ENCODE measurements at regions not wholly inside any gene's neighbourhood (a gene's known extent, or its start where the extent isn't known, plus 50 kb on each side); places are given as distances from the start of the nearest gene placed in this dataset.

DNA sequence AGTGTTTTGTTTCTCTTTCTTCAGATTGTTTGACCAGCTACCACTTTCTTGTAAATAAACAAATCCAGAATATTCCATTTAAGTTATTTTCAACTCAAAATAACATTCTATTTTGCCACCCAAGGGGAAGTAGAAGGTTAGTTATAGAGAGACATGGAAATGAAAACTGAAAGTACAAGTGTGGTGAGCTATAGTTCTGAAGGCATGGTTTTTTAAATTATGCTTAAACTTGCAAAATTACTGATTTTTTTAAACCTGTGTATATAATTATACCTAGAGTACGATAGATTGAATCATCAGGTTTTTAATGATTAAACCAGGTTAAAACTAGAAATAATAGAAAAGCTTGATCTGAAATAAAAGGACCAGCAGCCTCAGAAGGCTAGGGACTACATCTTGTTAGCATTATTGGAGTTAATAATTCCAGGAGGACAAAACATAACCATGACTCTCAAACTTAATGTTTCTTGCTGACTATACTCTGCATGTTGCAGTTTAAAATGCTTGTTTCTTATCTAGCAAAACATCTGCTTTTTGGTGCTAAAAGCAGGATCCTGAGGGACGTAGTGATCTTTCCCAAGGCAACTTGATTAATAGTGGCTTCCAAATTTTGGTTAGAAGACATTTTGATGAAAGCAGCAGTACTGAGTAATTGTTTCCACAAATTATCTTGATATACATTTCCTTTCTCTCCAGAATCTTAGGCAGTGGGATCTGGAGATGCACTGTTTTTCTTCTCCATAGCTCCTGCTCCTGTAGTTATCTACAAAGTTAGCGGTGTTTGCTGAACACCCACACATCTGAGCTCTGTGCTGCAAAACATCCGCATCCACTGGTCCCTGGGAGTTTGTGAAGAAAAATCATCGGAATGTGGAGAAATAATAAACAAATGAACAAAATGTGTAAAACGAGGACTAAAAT is 327.2 kb upstream of the PKDCC start:
- intact Hi-C loops (cut with DNase I): no loop called here

DNA sequence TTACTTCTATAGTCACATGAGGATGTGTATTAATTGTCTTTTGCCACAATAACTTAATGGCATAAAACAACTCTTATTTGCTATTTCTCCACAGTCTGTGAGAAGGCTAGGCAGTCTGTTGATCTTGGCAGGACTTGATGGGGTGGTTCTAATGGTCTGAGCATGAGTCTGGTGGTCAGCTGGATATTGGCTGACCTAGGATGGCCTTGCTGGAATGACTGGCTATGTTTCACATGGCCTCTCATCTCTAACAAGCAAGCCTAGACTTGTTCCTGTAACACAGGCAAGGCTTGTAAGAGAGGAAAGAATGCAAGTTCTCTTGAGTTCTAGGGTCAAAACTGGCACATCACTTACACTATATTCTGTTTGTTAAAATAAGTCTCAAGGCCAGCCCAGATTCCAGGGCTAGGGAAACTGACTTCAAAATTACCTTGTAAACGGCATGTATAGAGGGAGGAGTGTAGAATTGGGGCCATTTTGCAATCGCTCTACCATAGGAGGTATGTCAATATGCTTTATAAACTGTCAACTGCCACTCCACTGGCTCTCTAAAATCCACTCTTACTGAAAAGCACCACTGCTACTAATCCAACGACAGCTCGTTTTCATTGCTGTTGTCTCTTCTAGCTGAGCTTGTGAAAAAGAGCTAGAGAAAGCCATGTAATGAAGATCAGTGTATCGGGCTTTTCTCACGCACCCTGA is 325.0 kb upstream of the PKDCC start:
- 45 to 65% methylated on average over 6 of the region's 6 CpGs for WGBS, 2 donors
- no peaks in the 10 kb centered on the region for H3K36me3 ChIP-seq
- H3K9me3 ChIP-seq: no peaks in the 10 kb centered on the region
- peak in 1 of 2 donors; percentile 13 for DNase-seq
- no peaks in the 10 kb centered on the region for H3K27me3 ChIP-seq
- intact Hi-C loops (cut with DNase I): no loop called here
- no peak overlapping the region for H3K27ac ChIP-seq
- peaks cover 0 to 29% of the 10 kb centered on the region in 2 donors for H3K4me1 ChIP-seq
- no peak overlapping the region for H3K4me3 ChIP-seq (replicated peaks in 1 of 3)
- TF ChIP-seq POLR2A (IDR thresholded peaks at IDR 0.05): no peak
- TF ChIP-seq, protein P1, sequence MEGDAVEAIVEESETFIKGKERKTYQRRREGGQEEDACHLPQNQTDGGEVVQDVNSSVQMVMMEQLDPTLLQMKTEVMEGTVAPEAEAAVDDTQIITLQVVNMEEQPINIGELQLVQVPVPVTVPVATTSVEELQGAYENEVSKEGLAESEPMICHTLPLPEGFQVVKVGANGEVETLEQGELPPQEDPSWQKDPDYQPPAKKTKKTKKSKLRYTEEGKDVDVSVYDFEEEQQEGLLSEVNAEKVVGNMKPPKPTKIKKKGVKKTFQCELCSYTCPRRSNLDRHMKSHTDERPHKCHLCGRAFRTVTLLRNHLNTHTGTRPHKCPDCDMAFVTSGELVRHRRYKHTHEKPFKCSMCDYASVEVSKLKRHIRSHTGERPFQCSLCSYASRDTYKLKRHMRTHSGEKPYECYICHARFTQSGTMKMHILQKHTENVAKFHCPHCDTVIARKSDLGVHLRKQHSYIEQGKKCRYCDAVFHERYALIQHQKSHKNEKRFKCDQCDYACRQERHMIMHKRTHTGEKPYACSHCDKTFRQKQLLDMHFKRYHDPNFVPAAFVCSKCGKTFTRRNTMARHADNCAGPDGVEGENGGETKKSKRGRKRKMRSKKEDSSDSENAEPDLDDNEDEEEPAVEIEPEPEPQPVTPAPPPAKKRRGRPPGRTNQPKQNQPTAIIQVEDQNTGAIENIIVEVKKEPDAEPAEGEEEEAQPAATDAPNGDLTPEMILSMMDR (IDR thresholded peaks at IDR 0.05): no peak

More for the DNA sequence above, 327.2 kb upstream of the PKDCC start:
- H3K27ac ChIP-seq: no peak overlapping the region
- no peak for DNase-seq
- TF ChIP-seq, protein P1 (IDR thresholded peaks at IDR 0.05): no peak
- no peak for TF ChIP-seq POLR2A (IDR thresholded peaks at IDR 0.05)
- H3K9me3 ChIP-seq: no peaks in the 10 kb centered on the region
- no peaks in the 10 kb centered on the region for H3K36me3 ChIP-seq
- H3K4me1 ChIP-seq: peaks cover 4 to 30% of the 10 kb centered on the region in 2 donors
- H3K27me3 ChIP-seq: no peaks in the 10 kb centered on the region
- H3K4me3 ChIP-seq (replicated peaks in 1 of 3): no peak overlapping the region
- WGBS, 2 donors: 71 to 83% methylated on average over 6 of the region's 6 CpGs

DNA sequence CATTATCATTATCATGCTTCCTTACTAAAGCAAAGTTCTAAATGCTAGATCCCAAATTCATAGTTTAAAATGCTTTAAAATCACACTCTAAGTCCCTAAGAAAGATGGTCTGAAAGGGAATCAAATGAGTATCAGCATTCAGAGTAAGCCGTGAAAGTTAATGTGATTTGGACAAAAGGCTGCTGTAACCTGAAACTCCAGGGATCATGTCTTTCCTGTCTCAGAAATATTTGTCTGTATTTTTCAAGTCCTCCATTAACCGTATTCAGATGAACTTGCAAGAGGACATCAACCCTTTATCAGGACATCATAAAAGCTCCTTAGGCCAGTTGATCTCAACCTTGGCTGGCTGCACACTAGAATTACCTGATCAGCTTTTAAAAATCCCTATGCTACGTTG is 324.3 kb upstream of the PKDCC start:
- Histone ChIP-seq H3K27me3 (no peaks in the 10 kb centered on the region), H3K36me3 (no peaks in the 10 kb centered on the region), H3K4me3 (replicated peaks in 1 of 3) (no peak overlapping the region), H3K4me1 (peaks cover 0 to 22% of the 10 kb centered on the region in 2 donors), H3K27ac (no peak overlapping the region), H3K9me3 (no peaks in the 10 kb centered on the region)
- WGBS, 2 donors: 80 to 85% methylated on average over 3 of the region's 3 CpGs
- no peak for TF ChIP-seq POLR2A (IDR thresholded peaks at IDR 0.05)
- TF ChIP-seq, protein P1 (IDR thresholded peaks at IDR 0.05): no peak
- no peak for DNase-seq
- intact Hi-C loops (cut with DNase I): no loop called here

DNA sequence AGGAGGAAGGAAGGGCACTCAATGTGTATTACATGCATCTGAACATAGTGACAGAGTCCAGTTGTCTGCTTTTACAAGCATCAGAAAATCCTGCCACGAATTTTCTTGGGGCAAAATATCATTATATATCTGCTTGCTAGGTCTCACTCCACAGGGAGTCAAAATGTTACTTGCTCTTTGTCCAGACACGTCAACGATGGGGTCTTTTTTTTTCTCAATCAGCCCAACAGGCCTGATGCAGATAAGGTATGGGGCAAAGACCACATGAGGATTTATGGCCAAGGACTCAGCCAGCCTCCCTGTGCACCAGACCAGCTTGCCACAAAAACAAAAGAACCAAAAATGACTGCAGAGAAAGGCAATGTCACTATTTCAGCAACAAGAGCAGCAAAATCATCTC is 323.4 kb upstream of the PKDCC start:
- Histone ChIP-seq H3K4me3 (replicated peaks in 1 of 3) (no peak overlapping the region), H3K4me1 (peaks cover 0 to 17% of the 10 kb centered on the region in 2 donors), H3K27ac (no peak overlapping the region), H3K27me3 (no peaks in the 10 kb centered on the region), H3K9me3 (no peaks in the 10 kb centered on the region), H3K36me3 (no peaks in the 10 kb centered on the region)
- intact Hi-C loops (cut with DNase I): no loop called here
- DNase-seq: no peak
- 78 to 81% methylated on average over 3 of the region's 3 CpGs for WGBS, 2 donors
- TF ChIP-seq, protein P1 (IDR thresholded peaks at IDR 0.05): no peak

- no peak for TF ChIP-seq POLR2A (IDR thresholded peaks at IDR 0.05)
- TF ChIP-seq, protein P1 (IDR thresholded peaks at IDR 0.05): no peak
- no peak for DNase-seq
- 94 to 99% methylated on average over 3 of the region's 3 CpGs for WGBS, 2 donors
- intact Hi-C loops (cut with DNase I): no loop called here
- Histone ChIP-seq H3K36me3 (no peaks in the 10 kb centered on the region), H3K9me3 (no peaks in the 10 kb centered on the region), H3K4me3 (replicated peaks in 1 of 3) (no peak overlapping the region), H3K27me3 (no peaks in the 10 kb centered on the region), H3K27ac (no peak overlapping the region), H3K4me1 (peaks cover 0 to 15% of the 10 kb centered on the region in 2 donors)
These were observed 321.9 kb upstream of the PKDCC start for GRCh38 chr2:41725901-41726300.

All from thyroid gland (tissue), 4 donors.